ENCODE measurements at regions not wholly inside any gene's neighbourhood (a gene's known extent, or its start where the extent isn't known, plus 50 kb on each side); places are given as distances from the start of the nearest gene placed in this dataset.

DNA sequence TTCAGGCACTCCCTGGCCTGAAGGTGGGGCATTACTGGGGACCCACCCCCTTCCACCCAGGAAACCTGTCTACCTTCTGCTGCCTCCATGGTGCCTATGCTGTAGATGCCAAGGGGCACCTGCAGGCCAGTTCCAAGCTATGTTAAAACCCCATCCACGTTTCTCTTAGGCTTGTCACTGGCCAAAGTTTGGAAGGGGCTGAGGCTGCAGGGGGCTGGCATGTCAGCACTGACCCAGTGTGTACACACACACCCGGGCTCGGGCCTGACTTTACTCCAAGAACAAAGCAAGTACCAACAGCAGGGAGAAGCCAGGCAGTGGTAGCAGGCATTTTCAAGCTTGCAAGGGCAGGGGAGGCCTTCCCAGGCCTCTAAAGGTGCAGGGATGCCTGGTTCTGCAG, 53.8 kb upstream of the PCDH15 start:
- no peaks in the 10 kb centered on the region for H3F3A ChIP-seq (ENCODE audit: low read depth)
- no peak overlapping the region for H3K4me3 ChIP-seq
- no peak overlapping the region for H3K9ac ChIP-seq
- H3K9me3 Mint-ChIP-seq: no peaks in the 10 kb centered on the region
- no peaks in the 10 kb centered on the region for H3K27me3 Mint-ChIP-seq (ENCODE audit: insufficient read depth, low read depth)
- no peaks in the 10 kb centered on the region for H3K4me1 ChIP-seq
- H3K27ac ChIP-seq: no peak overlapping the region
- no peaks in the 10 kb centered on the region for H3K9me3 ChIP-seq (ENCODE audit: low read depth)
- DNase-seq (ENCODE audit: low spot score): no peak
- TF ChIP-seq EZH2phosphoT487 (IDR thresholded peaks at IDR 0.05) (no peak), EZH2 (IDR thresholded peaks at IDR 0.05) (no peak)
- TF ChIP-seq, protein P1, sequence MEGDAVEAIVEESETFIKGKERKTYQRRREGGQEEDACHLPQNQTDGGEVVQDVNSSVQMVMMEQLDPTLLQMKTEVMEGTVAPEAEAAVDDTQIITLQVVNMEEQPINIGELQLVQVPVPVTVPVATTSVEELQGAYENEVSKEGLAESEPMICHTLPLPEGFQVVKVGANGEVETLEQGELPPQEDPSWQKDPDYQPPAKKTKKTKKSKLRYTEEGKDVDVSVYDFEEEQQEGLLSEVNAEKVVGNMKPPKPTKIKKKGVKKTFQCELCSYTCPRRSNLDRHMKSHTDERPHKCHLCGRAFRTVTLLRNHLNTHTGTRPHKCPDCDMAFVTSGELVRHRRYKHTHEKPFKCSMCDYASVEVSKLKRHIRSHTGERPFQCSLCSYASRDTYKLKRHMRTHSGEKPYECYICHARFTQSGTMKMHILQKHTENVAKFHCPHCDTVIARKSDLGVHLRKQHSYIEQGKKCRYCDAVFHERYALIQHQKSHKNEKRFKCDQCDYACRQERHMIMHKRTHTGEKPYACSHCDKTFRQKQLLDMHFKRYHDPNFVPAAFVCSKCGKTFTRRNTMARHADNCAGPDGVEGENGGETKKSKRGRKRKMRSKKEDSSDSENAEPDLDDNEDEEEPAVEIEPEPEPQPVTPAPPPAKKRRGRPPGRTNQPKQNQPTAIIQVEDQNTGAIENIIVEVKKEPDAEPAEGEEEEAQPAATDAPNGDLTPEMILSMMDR (IDR thresholded peaks at IDR 0.05): no peak
- H3K4me2 ChIP-seq: no peak overlapping the region
- H3K27me3 ChIP-seq: no peaks in the 10 kb centered on the region
- no peaks in the 10 kb centered on the region for H4K20me1 ChIP-seq (ENCODE audit: low read depth)
- H2AFZ ChIP-seq (replicated peaks): no peak overlapping the region
- no peaks in the 10 kb centered on the region for H3K79me2 ChIP-seq (ENCODE audit: low read depth)
- no peaks in the 10 kb centered on the region for H3K36me3 ChIP-seq
- H3K27ac Mint-ChIP-seq: no peak overlapping the region
- no peak overlapping the region for H3K4me3 Mint-ChIP-seq
- H3K4me1 Mint-ChIP-seq: no peaks in the 10 kb centered on the region
- H3K36me3 Mint-ChIP-seq: no peaks in the 10 kb centered on the region

DNA sequence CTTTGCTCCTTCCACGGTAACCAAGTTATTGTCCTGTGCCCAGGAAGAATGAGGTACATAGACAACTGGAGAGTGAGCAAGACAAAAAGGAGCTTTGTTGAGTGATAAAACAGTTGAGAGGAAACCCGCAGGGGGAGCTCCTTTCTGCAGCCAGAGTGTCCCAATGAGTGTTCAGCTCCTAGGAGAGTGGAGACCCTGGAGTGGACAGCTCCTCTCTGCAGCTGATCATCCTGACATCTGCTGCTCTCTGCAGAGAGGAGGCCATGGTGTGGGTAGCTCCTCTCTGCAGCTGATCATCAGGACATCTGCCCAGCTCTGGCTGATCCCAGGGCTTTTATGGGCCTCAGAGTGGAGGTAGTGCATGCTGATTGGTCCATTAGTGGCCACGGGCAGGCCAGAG, 53.4 kb upstream of the PCDH15 start:
- Histone ChIP-seq H3K27ac (no peak overlapping the region), H3K4me3 (no peak overlapping the region), H3K79me2 (ENCODE audit: low read depth) (no peaks in the 10 kb centered on the region), H2AFZ (replicated peaks) (peak overlapping the region; percentile 50), H4K20me1 (ENCODE audit: low read depth) (no peaks in the 10 kb centered on the region), H3K4me1 (peaks cover under 1% of the 10 kb centered on the region), H3F3A (ENCODE audit: low read depth) (no peaks in the 10 kb centered on the region), H3K4me2 (no peak overlapping the region), H3K9me3 (ENCODE audit: low read depth) (no peaks in the 10 kb centered on the region), H3K27me3 (no peaks in the 10 kb centered on the region), H3K9ac (no peak overlapping the region), H3K36me3 (no peaks in the 10 kb centered on the region)
- H3K4me3 Mint-ChIP-seq: no peak overlapping the region
- H3K27ac Mint-ChIP-seq: no peak overlapping the region
- no peaks in the 10 kb centered on the region for H3K4me1 Mint-ChIP-seq
- TF ChIP-seq EZH2 (IDR thresholded peaks at IDR 0.05) (no peak), EZH2phosphoT487 (IDR thresholded peaks at IDR 0.05) (no peak)
- TF ChIP-seq, protein P1 (IDR thresholded peaks at IDR 0.05): no peak
- H3K9me3 Mint-ChIP-seq: no peaks in the 10 kb centered on the region
- H3K36me3 Mint-ChIP-seq: no peaks in the 10 kb centered on the region
- no peaks in the 10 kb centered on the region for H3K27me3 Mint-ChIP-seq (ENCODE audit: insufficient read depth, low read depth)
- DNase-seq (ENCODE audit: low spot score): peak; percentile 5

DNA sequence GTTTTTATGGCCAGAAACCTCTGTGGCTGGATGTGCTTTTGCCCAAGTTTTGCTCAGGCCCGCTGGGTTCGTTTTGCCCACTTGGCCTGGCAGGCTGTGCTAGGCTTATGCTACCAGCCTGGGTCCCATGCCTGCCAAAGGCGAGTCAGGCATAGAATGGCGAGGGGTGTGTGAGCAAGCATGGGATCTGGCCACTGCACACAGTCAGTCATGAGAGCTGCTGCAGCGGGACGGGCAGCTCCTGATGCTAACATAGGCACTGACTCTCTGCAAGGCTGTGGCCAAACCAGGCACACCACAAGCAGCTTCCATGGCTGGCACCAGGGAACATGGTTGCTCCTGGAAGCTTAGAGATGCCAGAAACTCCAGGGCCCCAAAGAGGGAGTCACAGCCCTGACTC, 52.9 kb upstream of the PCDH15 start:
- H3K9ac ChIP-seq: no peak overlapping the region
- Mint-ChIP-seq H3K27ac (no peak overlapping the region), H3K9me3 (no peaks in the 10 kb centered on the region), H3K4me1 (no peaks in the 10 kb centered on the region), H3K4me3 (no peak overlapping the region), H3K27me3 (ENCODE audit: insufficient read depth, low read depth) (no peaks in the 10 kb centered on the region), H3K36me3 (no peaks in the 10 kb centered on the region)
- no peaks in the 10 kb centered on the region for H3K9me3 ChIP-seq (ENCODE audit: low read depth)
- no peaks in the 10 kb centered on the region for H3K79me2 ChIP-seq (ENCODE audit: low read depth)
- no peak for TF ChIP-seq EZH2phosphoT487 (IDR thresholded peaks at IDR 0.05)
- no peak for TF ChIP-seq EZH2 (IDR thresholded peaks at IDR 0.05)
- TF ChIP-seq, protein P1 (IDR thresholded peaks at IDR 0.05): no peak
- H2AFZ ChIP-seq (replicated peaks): no peak overlapping the region
- H3K4me3 ChIP-seq: no peak overlapping the region
- no peaks in the 10 kb centered on the region for H3F3A ChIP-seq (ENCODE audit: low read depth)
- H3K27me3 ChIP-seq: no peaks in the 10 kb centered on the region
- no peak for DNase-seq (ENCODE audit: low spot score)
- H3K4me1 ChIP-seq: peaks cover 5% of the 10 kb centered on the region
- no peaks in the 10 kb centered on the region for H3K36me3 ChIP-seq
- no peaks in the 10 kb centered on the region for H4K20me1 ChIP-seq (ENCODE audit: low read depth)
- H3K4me2 ChIP-seq: no peak overlapping the region
- H3K27ac ChIP-seq: no peak overlapping the region

Data from neural progenitor cell (in vitro differentiated cells).